AG10803 (cell line): ENCODE measurements at regions not wholly inside any gene's neighbourhood (a gene's known extent, or its start where the extent isn't known, plus 50 kb on each side); places are given as distances from the start of the nearest gene placed in this dataset.

Experiments used
- DNase-seq: peaks from one replicate; pipeline ENCODE4 v3.0.0; 2010; ENCODE audit warnings: low read depth
- H3K4me3 ChIP-seq: 2 replicates; pipeline ENCODE4 v1.5.1; 2011; ENCODE audit warnings: mild to moderate bottlenecking, low read length, control low read depth
- CTCF ChIP-seq: conservative IDR thresholded peaks from 2 replicates; pipeline ENCODE4 v1.5.1; 2011; ENCODE audit warnings: mild to moderate bottlenecking, low read length, control low read depth, inconsistent platforms

DNA sequence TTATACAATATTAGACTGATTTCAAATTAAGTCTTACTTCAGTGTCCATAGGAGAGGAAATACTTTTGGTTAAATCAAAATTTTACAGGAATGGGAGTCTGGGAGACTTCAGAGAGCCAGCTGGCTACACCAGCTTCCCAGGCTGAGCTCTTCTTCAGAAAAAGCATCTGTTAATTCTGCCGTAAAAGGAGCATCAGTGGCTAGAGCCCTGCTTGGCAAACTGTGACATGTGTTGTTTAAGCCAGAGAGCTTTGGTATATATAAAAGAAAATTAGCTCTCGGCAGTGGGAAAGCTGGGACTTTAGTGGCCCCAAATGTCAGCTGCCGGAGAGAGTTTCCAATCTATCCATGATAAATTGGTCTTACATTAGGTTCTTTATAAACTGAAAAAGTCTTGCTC, 378.8 kb upstream of the TUSC1 start:
- no peak overlapping the region for H3K4me3 ChIP-seq
- TF ChIP-seq CTCF, result no peak
- peak; percentile 13 for DNase-seq

- TF ChIP-seq CTCF, result no peak
- DNase-seq, result peak; percentile 65
- no peak overlapping the region for H3K4me3 ChIP-seq
Measured at GRCh38 chr9:26054600-26055520, 376.6 kb upstream of the TUSC1 start.

DNA sequence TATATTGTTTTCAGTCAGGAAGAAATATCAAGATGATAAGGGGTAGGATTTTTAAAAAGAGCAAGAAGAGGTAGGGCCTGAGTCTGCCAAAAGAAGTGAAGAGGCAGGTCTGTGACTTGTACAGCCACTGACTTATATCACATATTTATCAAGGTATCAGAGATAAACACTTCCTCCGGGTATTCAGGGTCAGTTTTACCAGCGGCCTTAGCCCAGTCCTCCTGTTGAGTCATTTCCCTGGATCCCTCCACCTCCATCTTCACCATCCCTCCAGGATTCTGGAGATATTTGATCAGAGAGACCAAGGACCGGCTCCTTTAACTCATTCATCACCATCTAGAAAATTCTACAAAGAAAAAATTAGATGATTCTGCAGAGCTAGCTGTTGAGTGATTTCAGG, 375.7 kb upstream of the TUSC1 start:
- no peak for DNase-seq
- TF ChIP-seq CTCF, result no peak
- H3K4me3 ChIP-seq, result no peak overlapping the region

DNA sequence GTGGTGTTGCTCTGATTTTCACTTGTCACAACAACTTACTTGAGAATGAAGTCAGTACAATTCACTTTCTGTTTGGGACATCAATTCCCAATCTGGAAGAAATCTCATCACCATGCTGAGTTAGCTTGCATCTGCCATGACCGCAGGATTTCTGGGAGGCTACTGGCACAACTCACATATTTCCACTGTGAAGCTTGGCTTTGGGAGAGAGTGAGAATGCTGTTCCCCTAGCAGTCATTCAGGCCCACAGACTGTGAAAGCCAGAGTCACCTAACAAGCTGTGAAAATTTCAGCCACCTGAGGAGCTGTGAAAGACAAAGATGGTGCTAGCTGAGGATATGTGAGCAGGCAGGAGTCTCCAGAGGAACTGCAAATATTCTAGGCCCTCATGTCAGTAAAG, 365.2 kb upstream of the TUSC1 start:
- no peak for TF ChIP-seq CTCF
- DNase-seq, result peak; percentile 65
- H3K4me3 ChIP-seq, result no peak overlapping the region

DNA sequence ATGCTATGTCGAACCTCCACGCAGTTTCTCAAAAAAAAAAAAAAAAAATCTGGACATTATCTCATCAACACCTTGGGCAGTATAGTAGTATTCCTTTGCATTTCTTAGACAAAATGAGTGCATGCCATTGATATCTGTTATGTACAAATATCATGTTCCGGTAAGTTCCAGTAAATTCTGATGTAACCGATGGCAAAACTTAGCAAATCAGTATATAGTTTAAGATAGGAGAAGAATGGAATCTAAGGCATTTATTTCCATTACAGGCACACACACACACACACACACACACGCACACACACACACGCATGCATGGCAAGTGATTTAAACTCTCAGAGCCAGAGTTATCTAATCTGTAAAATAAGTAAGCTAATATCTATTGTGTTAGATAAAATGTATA, 356.5 kb upstream of the TUSC1 start:
- no peak for TF ChIP-seq CTCF
- H3K4me3 ChIP-seq, result no peak overlapping the region
- DNase-seq, result peak; percentile 49

- TF ChIP-seq CTCF, result no peak
- H3K4me3 ChIP-seq, result no peak overlapping the region
- peak; percentile 91 for DNase-seq
Measured at GRCh38 chr9:26033336-26033735, 355.1 kb upstream of the TUSC1 start.

DNA sequence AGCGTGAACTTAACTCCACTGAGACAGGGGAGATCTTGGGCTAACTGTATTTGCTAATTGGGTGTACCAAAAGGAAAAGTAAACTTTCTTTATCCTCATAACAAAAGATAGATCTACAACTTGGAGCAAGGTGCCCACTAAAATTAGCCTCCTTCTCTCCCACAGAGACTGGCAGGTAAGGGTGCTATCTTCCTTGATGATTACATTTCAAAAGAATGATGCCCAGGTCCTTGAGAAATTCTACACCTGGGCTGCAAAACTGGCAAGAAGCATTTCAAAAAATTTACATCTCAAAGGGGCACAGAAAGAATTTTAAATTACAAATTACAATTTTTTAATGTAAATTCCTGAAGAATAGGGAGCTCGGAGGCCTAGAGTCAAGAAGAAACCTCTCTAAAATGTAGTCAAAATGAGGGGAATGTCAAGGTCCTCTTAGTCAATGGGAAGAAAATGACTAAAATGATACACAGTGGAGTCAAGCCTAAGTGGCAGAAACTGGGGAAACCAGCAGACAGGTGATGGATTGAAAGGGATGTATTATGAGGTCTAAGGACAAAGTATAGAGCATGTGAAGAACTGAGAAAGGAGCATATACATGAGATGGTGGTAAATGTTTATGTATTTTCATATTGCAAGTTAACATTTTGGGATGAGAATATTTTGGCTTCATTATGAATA, 348.3 kb upstream of the TUSC1 start:
- no peak for DNase-seq
- H3K4me3 ChIP-seq, result no peak overlapping the region
- TF ChIP-seq CTCF, result no peak
